ENCODE measurements at regions not wholly inside any gene's neighbourhood (a gene's known extent, or its start where the extent isn't known, plus 50 kb on each side); places are given as distances from the start of the nearest gene placed in this dataset.

- TF ChIP-seq, protein P1, sequence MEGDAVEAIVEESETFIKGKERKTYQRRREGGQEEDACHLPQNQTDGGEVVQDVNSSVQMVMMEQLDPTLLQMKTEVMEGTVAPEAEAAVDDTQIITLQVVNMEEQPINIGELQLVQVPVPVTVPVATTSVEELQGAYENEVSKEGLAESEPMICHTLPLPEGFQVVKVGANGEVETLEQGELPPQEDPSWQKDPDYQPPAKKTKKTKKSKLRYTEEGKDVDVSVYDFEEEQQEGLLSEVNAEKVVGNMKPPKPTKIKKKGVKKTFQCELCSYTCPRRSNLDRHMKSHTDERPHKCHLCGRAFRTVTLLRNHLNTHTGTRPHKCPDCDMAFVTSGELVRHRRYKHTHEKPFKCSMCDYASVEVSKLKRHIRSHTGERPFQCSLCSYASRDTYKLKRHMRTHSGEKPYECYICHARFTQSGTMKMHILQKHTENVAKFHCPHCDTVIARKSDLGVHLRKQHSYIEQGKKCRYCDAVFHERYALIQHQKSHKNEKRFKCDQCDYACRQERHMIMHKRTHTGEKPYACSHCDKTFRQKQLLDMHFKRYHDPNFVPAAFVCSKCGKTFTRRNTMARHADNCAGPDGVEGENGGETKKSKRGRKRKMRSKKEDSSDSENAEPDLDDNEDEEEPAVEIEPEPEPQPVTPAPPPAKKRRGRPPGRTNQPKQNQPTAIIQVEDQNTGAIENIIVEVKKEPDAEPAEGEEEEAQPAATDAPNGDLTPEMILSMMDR (IDR thresholded peaks at IDR 0.05): no peak
- TF ChIP-seq POLR2AphosphoS5 (IDR thresholded peaks at IDR 0.05; ENCODE audit: low read depth, low read length) (no peak), SIN3A (IDR thresholded peaks at IDR 0.05; ENCODE audit: borderline replicate concordance, insufficient read depth, low read depth, low read length) (no peak)
- TF ChIP-seq, protein P2, sequence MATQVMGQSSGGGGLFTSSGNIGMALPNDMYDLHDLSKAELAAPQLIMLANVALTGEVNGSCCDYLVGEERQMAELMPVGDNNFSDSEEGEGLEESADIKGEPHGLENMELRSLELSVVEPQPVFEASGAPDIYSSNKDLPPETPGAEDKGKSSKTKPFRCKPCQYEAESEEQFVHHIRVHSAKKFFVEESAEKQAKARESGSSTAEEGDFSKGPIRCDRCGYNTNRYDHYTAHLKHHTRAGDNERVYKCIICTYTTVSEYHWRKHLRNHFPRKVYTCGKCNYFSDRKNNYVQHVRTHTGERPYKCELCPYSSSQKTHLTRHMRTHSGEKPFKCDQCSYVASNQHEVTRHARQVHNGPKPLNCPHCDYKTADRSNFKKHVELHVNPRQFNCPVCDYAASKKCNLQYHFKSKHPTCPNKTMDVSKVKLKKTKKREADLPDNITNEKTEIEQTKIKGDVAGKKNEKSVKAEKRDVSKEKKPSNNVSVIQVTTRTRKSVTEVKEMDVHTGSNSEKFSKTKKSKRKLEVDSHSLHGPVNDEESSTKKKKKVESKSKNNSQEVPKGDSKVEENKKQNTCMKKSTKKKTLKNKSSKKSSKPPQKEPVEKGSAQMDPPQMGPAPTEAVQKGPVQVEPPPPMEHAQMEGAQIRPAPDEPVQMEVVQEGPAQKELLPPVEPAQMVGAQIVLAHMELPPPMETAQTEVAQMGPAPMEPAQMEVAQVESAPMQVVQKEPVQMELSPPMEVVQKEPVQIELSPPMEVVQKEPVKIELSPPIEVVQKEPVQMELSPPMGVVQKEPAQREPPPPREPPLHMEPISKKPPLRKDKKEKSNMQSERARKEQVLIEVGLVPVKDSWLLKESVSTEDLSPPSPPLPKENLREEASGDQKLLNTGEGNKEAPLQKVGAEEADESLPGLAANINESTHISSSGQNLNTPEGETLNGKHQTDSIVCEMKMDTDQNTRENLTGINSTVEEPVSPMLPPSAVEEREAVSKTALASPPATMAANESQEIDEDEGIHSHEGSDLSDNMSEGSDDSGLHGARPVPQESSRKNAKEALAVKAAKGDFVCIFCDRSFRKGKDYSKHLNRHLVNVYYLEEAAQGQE (IDR thresholded peaks at IDR 0.05; ENCODE audit: insufficient read depth in 1 of 2, low read depth in 2 of 2, low read length in 1 of 2): no peak
These were observed 114.4 kb upstream of the GLS start for GRCh38 chr2:190766174-190766572.

Measured in Panc1 (cell line).